H9 (cell line): ENCODE measurements at regions not wholly inside any gene's neighbourhood (a gene's known extent, or its start where the extent isn't known, plus 50 kb on each side); places are given as distances from the start of the nearest gene placed in this dataset.

ENCODE experiments used
- DNase-seq: peaks from one replicate; pipeline ENCODE4 v3.0.0-alpha.2; 2017
- H2AFZ ChIP-seq: one replicate; pipeline ENCODE4 v1.6.1; 2013; ENCODE audit warnings: mild to moderate bottlenecking, low read length, control low read depth, moderate library complexity
- H2AK5ac ChIP-seq: 2 replicates; pipeline ENCODE4 v1.6.1; 2013; ENCODE audit warnings: low read length, control low read depth, mixed read lengths; ENCODE audit not compliant: insufficient read length
- H2BK120ac ChIP-seq: one replicate; pipeline ENCODE4 v1.6.1; 2013; ENCODE audit warnings: low read depth, mild to moderate bottlenecking, low read length, control low read depth, inconsistent platforms; ENCODE audit not compliant: poor library complexity, severe bottlenecking
- H2BK12ac ChIP-seq: 2 replicates; pipeline ENCODE4 v1.6.1; 2013; ENCODE audit warnings: low read length, control low read depth, mixed read lengths, low read depth; ENCODE audit not compliant: insufficient read length
- H2BK15ac ChIP-seq: 2 replicates; pipeline ENCODE4 v1.6.1; 2013; ENCODE audit warnings: low read depth, low read length, control low read depth
- H2BK20ac ChIP-seq: one replicate; pipeline ENCODE4 v1.6.1; 2013; ENCODE audit warnings: low read depth, mild to moderate bottlenecking, low read length, control low read depth, inconsistent platforms; ENCODE audit not compliant: poor library complexity, severe bottlenecking
- H2BK5ac ChIP-seq: 2 replicates; pipeline ENCODE4 v1.6.1; 2013; ENCODE audit warnings: low read length, control low read depth, mixed read lengths; ENCODE audit not compliant: insufficient read length
- H3K14ac ChIP-seq: 2 replicates; pipeline ENCODE4 v1.6.1; 2013; ENCODE audit warnings: low read length, control low read depth; ENCODE audit not compliant: insufficient read depth
- H3K18ac ChIP-seq: 2 replicates; pipeline ENCODE4 v1.6.1; 2013; ENCODE audit warnings: low read depth, mild to moderate bottlenecking, mixed read lengths, low read length, control low read depth; ENCODE audit not compliant: insufficient read length
- H3K23ac ChIP-seq: 2 replicates; pipeline ENCODE4 v1.6.1; 2013; ENCODE audit warnings: low read length, control low read depth, mixed read lengths, low read depth; ENCODE audit not compliant: insufficient read length
- H3K23me2 ChIP-seq: 2 replicates; pipeline ENCODE4 v1.6.1; 2013; ENCODE audit warnings: low read depth, mild to moderate bottlenecking, mixed read lengths, low read length, control low read depth; ENCODE audit not compliant: insufficient read length, poor library complexity, severe bottlenecking
- H3K27ac ChIP-seq: 2 replicates; pipeline ENCODE4 v1.5.1; 2013; ENCODE audit warnings: low read length, control low read depth, mixed read lengths, low read depth; ENCODE audit not compliant: insufficient read length
- H3K27me3 ChIP-seq: 2 replicates; pipeline ENCODE4 v1.6.1; 2013; ENCODE audit warnings: low read length, control low read depth, inconsistent platforms; ENCODE audit not compliant: insufficient read depth
- H3K4ac ChIP-seq: 2 replicates; pipeline ENCODE4 v1.6.1; 2013; ENCODE audit warnings: low read depth, mild to moderate bottlenecking, control low read depth, inconsistent platforms, low read length, moderate library complexity
- H3K4me1 ChIP-seq: 2 replicates; pipeline ENCODE4 v1.6.1; 2013; ENCODE audit warnings: low read length, control low read depth, inconsistent platforms; ENCODE audit not compliant: insufficient read depth
- H3K4me2 ChIP-seq: 2 replicates; pipeline ENCODE4 v1.6.1; 2013; ENCODE audit warnings: low read length, control low read depth, mixed read lengths; ENCODE audit not compliant: insufficient read length, insufficient read depth
- H3K56ac ChIP-seq: 2 replicates; pipeline ENCODE4 v1.6.1; 2013; ENCODE audit warnings: low read depth, mild to moderate bottlenecking, mixed read lengths, low read length, control low read depth; ENCODE audit not compliant: insufficient read length
- H3K79me1 ChIP-seq: 2 replicates; pipeline ENCODE4 v1.6.1; 2013; ENCODE audit warnings: low read depth, mild to moderate bottlenecking, moderate library complexity, low read length, control low read depth, inconsistent platforms; ENCODE audit not compliant: insufficient read depth, poor library complexity, severe bottlenecking
- H3K79me2 ChIP-seq: 2 replicates; pipeline ENCODE4 v1.6.1; 2013; ENCODE audit warnings: low read length, control low read depth, inconsistent platforms; ENCODE audit not compliant: insufficient read depth
- H3K9ac ChIP-seq: 2 replicates; pipeline ENCODE4 v1.6.1; 2013; ENCODE audit warnings: low read length, control low read depth, mixed read lengths; ENCODE audit not compliant: insufficient read length; ENCODE audit errors: extremely low read depth
- H3K9me3 ChIP-seq: one replicate; pipeline ENCODE4 v1.6.1; 2013; ENCODE audit warnings: low read depth, low read length, inconsistent platforms; ENCODE audit not compliant: control insufficient read depth
- H3T11ph ChIP-seq: one replicate; pipeline ENCODE4 v1.6.1; 2013; ENCODE audit warnings: mild to moderate bottlenecking, low read length, control low read depth, inconsistent platforms
- H4K20me1 ChIP-seq: one replicate; pipeline ENCODE4 v1.6.1; 2013; ENCODE audit not compliant: control insufficient read depth, insufficient read length, insufficient read depth
- H4K5ac ChIP-seq: 2 replicates; pipeline ENCODE4 v1.6.1; 2013; ENCODE audit warnings: low read depth, mild to moderate bottlenecking, mixed read lengths, low read length, control low read depth; ENCODE audit not compliant: insufficient read length
- H4K8ac ChIP-seq: replicated peaks from 2 replicates; pipeline ENCODE4 v1.6.1; 2013; ENCODE audit warnings: low read length, control low read depth, mixed read lengths, low read depth; ENCODE audit not compliant: insufficient read length
- H4K91ac ChIP-seq: 2 replicates; pipeline ENCODE4 v1.6.1; 2013; ENCODE audit warnings: low read depth, mild to moderate bottlenecking, moderate library complexity, mixed read lengths, low read length, control low read depth; ENCODE audit not compliant: insufficient read length
- H3K27ac Mint-ChIP-seq, 3 experiments: 2 replicates in 2 of 3; 3 replicates in 1 of 3; pipeline ENCODE4 v1.8.0; 2020 to 2021; ENCODE audit warnings: mixed read lengths in 3 of 3, mild to moderate bottlenecking in 1 of 3, moderate library complexity in 1 of 3
- H3K27me3 Mint-ChIP-seq: 2 replicates; pipeline ENCODE4 v1.8.0; 2021; ENCODE audit warnings: low read depth, mild to moderate bottlenecking, moderate library complexity, mixed read lengths
- H3K36me3 Mint-ChIP-seq, 3 experiments: 2 replicates in 2 of 3; 3 replicates in 1 of 3; pipeline ENCODE4 v1.8.0; 2020 to 2021; ENCODE audit warnings: low read depth in 3 of 3, mixed read lengths in 3 of 3; ENCODE audit not compliant: insufficient read depth in 1 of 3
- H3K4me1 Mint-ChIP-seq, 2 experiments: 2 replicates each; pipeline ENCODE4 v1.8.0; 2020; ENCODE audit warnings: mixed read lengths in 2 of 2
- H3K4me3 Mint-ChIP-seq, 2 experiments: 2 replicates in 1 of 2; 3 replicates in 1 of 2; pipeline ENCODE4 v1.8.0; 2020 to 2021; ENCODE audit warnings: mild to moderate bottlenecking in 2 of 2, mixed read lengths in 2 of 2, moderate library complexity in 1 of 2
- H3K9me3 Mint-ChIP-seq, 2 experiments: 2 replicates in 1 of 2; 3 replicates in 1 of 2; pipeline ENCODE4 v1.8.0; 2020; ENCODE audit warnings: mild to moderate bottlenecking in 2 of 2, mixed read lengths in 2 of 2, moderate library complexity in 1 of 2
- WGBS: extraction: QIAGEN DNeasy Blood & Tissue Kit; methylation state at CpG from one replicate; pipeline ENCODE4 v1.1.7; 2013; ENCODE audit warnings: missing lambda C conversion rate, low lambda C conversion rate, mixed read lengths; ENCODE audit not compliant: insufficient read length; ENCODE audit errors: extremely low coverage; 5-methylcytosine and 5-hydroxymethylcytosine counted together
- TF ChIP-seq, protein P1 (sequence below): fragments of 200-600 bp; sonication (generic); conservative IDR thresholded peaks from 3 replicates; pipeline ENCODE4 v1.8.0; 2021; ENCODE audit warnings: antibody characterized with exemption, mild to moderate bottlenecking

DNA sequence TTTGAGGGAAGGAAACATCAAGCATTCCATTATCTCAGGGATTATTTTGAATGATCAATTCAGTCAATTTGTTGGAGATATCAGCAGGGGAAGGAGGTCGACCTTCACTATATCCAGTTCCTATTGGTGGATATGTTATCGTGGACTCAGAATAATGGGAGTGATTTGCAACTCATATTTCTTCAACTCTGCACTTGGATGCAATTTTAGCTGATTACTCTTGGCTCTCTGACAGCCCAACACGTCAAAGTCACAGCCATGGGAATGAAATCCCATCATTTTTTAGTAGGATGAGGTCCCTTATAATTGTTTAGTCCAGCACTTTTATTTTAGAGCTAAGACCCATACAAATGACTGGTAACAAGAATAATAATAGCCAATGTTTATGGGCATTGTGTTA, 371.8 kb upstream of the RPS23 start:
- TF ChIP-seq, protein P1, sequence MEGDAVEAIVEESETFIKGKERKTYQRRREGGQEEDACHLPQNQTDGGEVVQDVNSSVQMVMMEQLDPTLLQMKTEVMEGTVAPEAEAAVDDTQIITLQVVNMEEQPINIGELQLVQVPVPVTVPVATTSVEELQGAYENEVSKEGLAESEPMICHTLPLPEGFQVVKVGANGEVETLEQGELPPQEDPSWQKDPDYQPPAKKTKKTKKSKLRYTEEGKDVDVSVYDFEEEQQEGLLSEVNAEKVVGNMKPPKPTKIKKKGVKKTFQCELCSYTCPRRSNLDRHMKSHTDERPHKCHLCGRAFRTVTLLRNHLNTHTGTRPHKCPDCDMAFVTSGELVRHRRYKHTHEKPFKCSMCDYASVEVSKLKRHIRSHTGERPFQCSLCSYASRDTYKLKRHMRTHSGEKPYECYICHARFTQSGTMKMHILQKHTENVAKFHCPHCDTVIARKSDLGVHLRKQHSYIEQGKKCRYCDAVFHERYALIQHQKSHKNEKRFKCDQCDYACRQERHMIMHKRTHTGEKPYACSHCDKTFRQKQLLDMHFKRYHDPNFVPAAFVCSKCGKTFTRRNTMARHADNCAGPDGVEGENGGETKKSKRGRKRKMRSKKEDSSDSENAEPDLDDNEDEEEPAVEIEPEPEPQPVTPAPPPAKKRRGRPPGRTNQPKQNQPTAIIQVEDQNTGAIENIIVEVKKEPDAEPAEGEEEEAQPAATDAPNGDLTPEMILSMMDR, result no peak
- Histone ChIP-seq H4K20me1 (no peaks in the 10 kb centered on the region), H3K27me3 (no peaks in the 10 kb centered on the region), H3K9ac (no peak overlapping the region), H3K4me1 (no peaks in the 10 kb centered on the region), H2BK5ac (no peak overlapping the region), H3K4me2 (no peak overlapping the region), H3K79me2 (no peaks in the 10 kb centered on the region), H4K5ac (no peak overlapping the region), H2BK20ac (no peak overlapping the region), H2BK120ac (no peak overlapping the region), H3K18ac (no peak overlapping the region), H3K9me3 (no peaks in the 10 kb centered on the region), H3K4ac (no peak overlapping the region), H2AFZ (no peak overlapping the region), H3K14ac (no peak overlapping the region), H3K79me1 (no peaks in the 10 kb centered on the region), H4K91ac (no peak overlapping the region), H3K23me2 (no peaks in the 10 kb centered on the region), H3K27ac (no peak overlapping the region), H3T11ph (no peak overlapping the region), H2AK5ac (no peak overlapping the region), H2BK12ac (no peak overlapping the region), H4K8ac (no peak overlapping the region), H2BK15ac (no peak overlapping the region), H3K23ac (no peak overlapping the region), H3K56ac (no peak overlapping the region)
- DNase-seq, result no peak
- Mint-ChIP-seq H3K27ac (no peak overlapping the region), H3K9me3 (no peaks in the 10 kb centered on the region), H3K4me3 (no peak overlapping the region), H3K27me3 (no peaks in the 10 kb centered on the region), H3K4me1 (no peaks in the 10 kb centered on the region), H3K36me3 (no peaks in the 10 kb centered on the region)
- no CpG with 5 or more reads among the region's 3 CpGs for WGBS
